SK-N-SH (cell line): ENCODE measurements at regions not wholly inside any gene's neighbourhood (a gene's known extent, or its start where the extent isn't known, plus 50 kb on each side); places are given as distances from the start of the nearest gene placed in this dataset.

ENCODE experiments used
- CTCF ChIA-PET: fragments of 300-600, 350-600 bp; formaldehyde crosslinking; extraction: SDS; loops from one replicate; lab custom pipeline; 2021; lab: Yijun Ruan, JAX
- POLR2A ChIA-PET: fragments of 350-600 bp; sonication (Branson Sonifier 250); formaldehyde crosslinking; extraction: SDS; loops from one replicate; lab custom pipeline; 2020; ENCODE audit warnings: antibody characterized with exemption, inconsistent platforms; lab: Yijun Ruan, JAX
- DNase-seq: peaks from one replicate; pipeline ENCODE4 v3.0.0; 2012
- H2AFZ ChIP-seq: fragments of 200-600 bp; sonication (generic); 2 replicates; pipeline ENCODE4 v1.8.1; 2016; ENCODE audit warnings: antibody characterized with exemption, mild to moderate bottlenecking, low read depth
- H3F3A ChIP-seq: fragments of 200-600 bp; sonication (generic); replicated peaks from 2 replicates; pipeline ENCODE3; 2016; ENCODE audit warnings: antibody characterized with exemption, mild to moderate bottlenecking; ENCODE audit not compliant: insufficient read depth
- H3K27ac ChIP-seq, 2 experiments: fragments of 200-500 bp in 1 of 2; fragments of 200-600 bp in 1 of 2; sonication (Bioruptor generic) in 1 of 2; sonication (generic), shearing (Covaris generic) in 1 of 2; 2 replicates each; pipeline versions ENCODE4 v1.5.1 to v1.6.1; 2014 to 2016; ENCODE audit warnings: low read depth in 2 of 2, inconsistent platforms in 1 of 2, low read length in 1 of 2, mild to moderate bottlenecking in 1 of 2, mixed read lengths in 1 of 2
- H3K27me3 ChIP-seq: fragments of 200-600 bp; sonication (generic), shearing (Covaris generic); 2 replicates; pipeline ENCODE4 v1.6.1; 2016; ENCODE audit warnings: mixed run types; ENCODE audit not compliant: insufficient read depth
- H3K36me3 ChIP-seq, 2 experiments: fragments of 200-500 bp in 1 of 2; fragments of 200-600 bp in 1 of 2; sonication (Bioruptor generic) in 1 of 2; sonication (generic) in 1 of 2; replicated peaks in 1 of 2; 2 replicates each; pipeline versions ENCODE3 to v1.5.1; 2014 to 2016; ENCODE audit warnings: low read length in 1 of 2, mild to moderate bottlenecking in 1 of 2; ENCODE audit not compliant: insufficient read depth in 2 of 2, control insufficient read depth in 1 of 2
- H3K4me1 ChIP-seq, 2 experiments: fragments of 200-500 bp in 1 of 2; fragments of 200-600 bp in 1 of 2; sonication (Bioruptor generic) in 1 of 2; sonication (generic), shearing (Covaris generic) in 1 of 2; 2 replicates each; pipeline versions ENCODE4 v1.5.1 to v1.6.1; 2014 to 2016; ENCODE audit warnings: low read depth in 1 of 2, low read length in 1 of 2, mixed run types in 1 of 2; ENCODE audit not compliant: insufficient read depth in 2 of 2, control insufficient read depth in 1 of 2
- H3K4me2 ChIP-seq: fragments of 200-600 bp; sonication (generic), shearing (Covaris generic); 2 replicates; pipeline ENCODE4 v1.6.1; 2017; ENCODE audit warnings: mixed run types
- H3K4me3 ChIP-seq, 2 experiments: fragments of 200-500 bp in 1 of 2; fragments of 200-600 bp in 1 of 2; sonication (Bioruptor generic) in 1 of 2; sonication (generic), shearing (Covaris generic) in 1 of 2; 2 replicates each; pipeline versions ENCODE4 v1.5.1 to v1.8.1; 2014 to 2016; ENCODE audit warnings: low read depth in 2 of 2, inconsistent platforms in 1 of 2, low read length in 1 of 2, mild to moderate bottlenecking in 1 of 2, mixed read lengths in 1 of 2, moderate library complexity in 1 of 2
- H3K79me2 ChIP-seq: fragments of 200-600 bp; sonication (generic); 2 replicates; pipeline ENCODE4 v1.8.1; 2017; ENCODE audit warnings: mild to moderate bottlenecking; ENCODE audit not compliant: insufficient read depth
- H3K9ac ChIP-seq: fragments of 200-600 bp; sonication (generic); 2 replicates; pipeline ENCODE4 v1.6.1; 2017; ENCODE audit warnings: mixed run types
- H3K9me2 ChIP-seq: fragments of 200-600 bp; sonication (generic); 2 replicates; pipeline ENCODE4 v1.6.1; 2017; ENCODE audit warnings: mixed run types
- H3K9me3 ChIP-seq: fragments of 200-600 bp; sonication (generic); 2 replicates; pipeline ENCODE4 v1.6.1; 2017; ENCODE audit warnings: mixed run types, mild to moderate bottlenecking, moderate library complexity
- H4K20me1 ChIP-seq: fragments of 200-600 bp; sonication (generic); 2 replicates; pipeline ENCODE4 v1.6.1; 2017; ENCODE audit warnings: mild to moderate bottlenecking, mixed run types; ENCODE audit not compliant: insufficient read depth
- CHD2 ChIP-seq: fragments of 150-350 bp; IDR thresholded peaks from 2 replicates; pipeline ENCODE4 v1.6.1; 2018; ENCODE audit warnings: low read length; ENCODE audit not compliant: partially characterized antibody
- ELF1 ChIP-seq: IDR thresholded peaks from 2 replicates; pipeline ENCODE4 v1.4.0; 2012
- EP300 ChIP-seq, 2 experiments: IDR thresholded peaks; 2 replicates each; pipeline versions ENCODE4 v1.4.0 to v1.6.1; 2012; ENCODE audit warnings: borderline replicate concordance in 1 of 2, low read depth in 1 of 2, low read length in 1 of 2
- EZH2phosphoT487 ChIP-seq: fragments of 200-600 bp; sonication (generic); IDR thresholded peaks from 2 replicates; pipeline ENCODE4 v1.6.1; 2017; ENCODE audit warnings: low read depth, mixed run types, mild to moderate bottlenecking, antibody characterized with exemption, moderate library complexity, borderline replicate concordance
- FOXM1 ChIP-seq: IDR thresholded peaks from 2 replicates; pipeline ENCODE4 v1.4.0; 2012; ENCODE audit warnings: low read depth, mild to moderate bottlenecking
- IRF3 ChIP-seq: fragments of 150-350 bp; IDR thresholded peaks from 2 replicates; pipeline ENCODE4 v1.6.1; 2016; ENCODE audit warnings: mild to moderate bottlenecking, low read depth, low read length
- JUND ChIP-seq: IDR thresholded peaks from 2 replicates; pipeline ENCODE4 v1.4.0; 2012
- MEF2A ChIP-seq: IDR thresholded peaks from 2 replicates; pipeline ENCODE4 v1.4.0; 2012; ENCODE audit warnings: low read depth, borderline replicate concordance
- NFIC ChIP-seq: IDR thresholded peaks from 2 replicates; pipeline ENCODE4 v1.4.0; 2012; ENCODE audit warnings: borderline replicate concordance
- NRF1 ChIP-seq: IDR thresholded peaks from 2 replicates; pipeline ENCODE4 v1.6.1; 2012; ENCODE audit warnings: low read depth, mild to moderate bottlenecking, low read length
- RAD21 ChIP-seq: IDR thresholded peaks from 2 replicates; pipeline ENCODE4 v1.6.1; 2012; ENCODE audit warnings: mild to moderate bottlenecking, low read length
- RCOR1 ChIP-seq: fragments of 150-350 bp; IDR thresholded peaks from 2 replicates; pipeline ENCODE4 v1.6.1; 2017; ENCODE audit warnings: antibody characterized with exemption, low read length
- SMC3 ChIP-seq: IDR thresholded peaks from 2 replicates; pipeline ENCODE4 v1.6.1; 2012; ENCODE audit warnings: low read depth, low read length, improper control_type of control experiment
- TAF1 ChIP-seq: IDR thresholded peaks from 2 replicates; pipeline ENCODE4 v1.6.1; 2012; ENCODE audit warnings: low read depth, mild to moderate bottlenecking, low read length, moderate library complexity, borderline replicate concordance
- TEAD4 ChIP-seq: IDR thresholded peaks from 2 replicates; pipeline ENCODE4 v1.4.0; 2012; ENCODE audit warnings: mild to moderate bottlenecking, borderline replicate concordance; ENCODE audit not compliant: insufficient read depth
- USF1 ChIP-seq: IDR thresholded peaks from 2 replicates; pipeline ENCODE4 v1.4.0; 2012; ENCODE audit warnings: low read depth, borderline replicate concordance
- USF2 ChIP-seq: fragments of 150-350 bp; IDR thresholded peaks from 2 replicates; pipeline ENCODE4 v1.6.1; 2017; ENCODE audit warnings: antibody characterized with exemption, low read length, low read depth, borderline replicate concordance
- YY1 ChIP-seq: IDR thresholded peaks from 2 replicates; pipeline ENCODE4 v1.4.0; 2012; ENCODE audit warnings: low read depth, mild to moderate bottlenecking
- WGBS: methylation state at CpG from one replicate; pipeline ENCODE4 v1.1.6; 2017; ENCODE audit warnings: low lambda C conversion rate; 5-methylcytosine and 5-hydroxymethylcytosine counted together
- TF ChIP-seq, protein P1 (sequence below): IDR thresholded peaks from 2 replicates; pipeline ENCODE4 v1.4.0; 2012; ENCODE audit warnings: low read depth
- TF ChIP-seq, protein P2 (sequence below): IDR thresholded peaks from 2 replicates; pipeline ENCODE4; 2012
- TF ChIP-seq, protein P3 (sequence below): fragments of 200-600 bp; sonication (generic); IDR thresholded peaks from 2 replicates; pipeline ENCODE4 v1.6.1; 2017; ENCODE audit warnings: antibody characterized with exemption, mild to moderate bottlenecking, moderate library complexity

- H3K4me2 ChIP-seq, result no peak overlapping the region
- no peak overlapping the region for H2AFZ ChIP-seq
- H3K9me3 ChIP-seq, result no peaks in the 10 kb centered on the region
- H3K27me3 ChIP-seq, result no peaks in the 10 kb centered on the region
- peaks cover 48% of the 10 kb centered on the region for H3K79me2 ChIP-seq
- no peaks in the 10 kb centered on the region for H3K36me3 ChIP-seq
- no peak overlapping the region for H3K27ac ChIP-seq
- WGBS, result 94% methylated on average over 3 of the region's 3 CpGs
- TF ChIP-seq, protein P1, sequence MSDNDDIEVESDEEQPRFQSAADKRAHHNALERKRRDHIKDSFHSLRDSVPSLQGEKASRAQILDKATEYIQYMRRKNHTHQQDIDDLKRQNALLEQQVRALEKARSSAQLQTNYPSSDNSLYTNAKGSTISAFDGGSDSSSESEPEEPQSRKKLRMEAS, result no peak
- TF ChIP-seq NRF1 (no peak), TAF1 (no peak)
- peaks cover 6% of the 10 kb centered on the region for H3F3A ChIP-seq
- ChIA-PET POLR2A (no interaction called here), CTCF (interaction anchor here (1.2 to 5.2 kb wide), 2 partner anchors 46 to 103 kb away, joined by 5 to 135 read pairs; no protein-coding TSS in a partner anchor)
- H3K4me1 ChIP-seq, result no peaks in the 10 kb centered on the region
- H3K9me2 ChIP-seq, result no peaks in the 10 kb centered on the region
- no peak overlapping the region for H3K9ac ChIP-seq
- no peak for DNase-seq
- peaks cover 23% of the 10 kb centered on the region for H4K20me1 ChIP-seq
- H3K4me3 ChIP-seq, result no peak overlapping the region
Measured at GRCh38 chr9:36451949-36452348, 51.9 kb upstream of the RNF38 start.

- no peak overlapping the region for H2AFZ ChIP-seq
- H3K9me3 ChIP-seq, result no peaks in the 10 kb centered on the region
- no peaks in the 10 kb centered on the region for H3K9me2 ChIP-seq
- H3K4me3 ChIP-seq, result no peak overlapping the region
- DNase-seq, result peak; percentile 53
- peaks cover 36% of the 10 kb centered on the region for H3K79me2 ChIP-seq
- no peaks in the 10 kb centered on the region for H3K4me1 ChIP-seq
- no peak overlapping the region for H3K27ac ChIP-seq
- POLR2A ChIA-PET, result interaction anchor here (0.6 kb wide), 1 partner anchor 43 kb away, joined by 3 read pairs; no protein-coding TSS in a partner anchor
- peaks cover 6% of the 10 kb centered on the region for H3F3A ChIP-seq
- CTCF ChIA-PET, result interaction anchor here (0.6 to 5.2 kb wide), 40 partner anchors 9 to 963 kb away, joined by 3 to 135 read pairs (median 4); partner anchors contain the start of gene RNF38
- H3K36me3 ChIP-seq, result no peaks in the 10 kb centered on the region
- H4K20me1 ChIP-seq, result peaks cover 23% of the 10 kb centered on the region
- WGBS, result 73% methylated on average over 3 of the region's 3 CpGs
- no peak overlapping the region for H3K9ac ChIP-seq
- H3K27me3 ChIP-seq, result no peaks in the 10 kb centered on the region
- H3K4me2 ChIP-seq, result no peak overlapping the region
- TF ChIP-seq, protein P1, result no peak
- TF ChIP-seq ELF1 (no peak), CHD2 (no peak), EZH2phosphoT487 (no peak), SMC3 (peak; percentile 74), FOXM1 (no peak), USF1 (no peak), EP300 (IDR thresholded peaks at IDR 0.05; ENCODE audit: borderline replicate concordance in 1 of 2, low read depth in 1 of 2, low read length in 1 of 2) (no peak), NFIC (no peak), TEAD4 (no peak), USF2 (no peak), RCOR1 (no peak), IRF3 (no peak), MEF2A (no peak), YY1 (peak; percentile 32; the same call in 1 of the 2 replicates), TAF1 (no peak), RAD21 (peak; percentile 83), JUND (no peak)
- TF ChIP-seq, protein P2, sequence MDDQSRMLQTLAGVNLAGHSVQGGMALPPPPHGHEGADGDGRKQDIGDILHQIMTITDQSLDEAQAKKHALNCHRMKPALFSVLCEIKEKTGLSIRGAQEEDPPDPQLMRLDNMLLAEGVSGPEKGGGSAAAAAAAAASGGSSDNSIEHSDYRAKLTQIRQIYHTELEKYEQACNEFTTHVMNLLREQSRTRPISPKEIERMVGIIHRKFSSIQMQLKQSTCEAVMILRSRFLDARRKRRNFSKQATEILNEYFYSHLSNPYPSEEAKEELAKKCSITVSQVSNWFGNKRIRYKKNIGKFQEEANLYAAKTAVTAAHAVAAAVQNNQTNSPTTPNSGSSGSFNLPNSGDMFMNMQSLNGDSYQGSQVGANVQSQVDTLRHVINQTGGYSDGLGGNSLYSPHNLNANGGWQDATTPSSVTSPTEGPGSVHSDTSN, result no peak
- TF ChIP-seq, protein P3, sequence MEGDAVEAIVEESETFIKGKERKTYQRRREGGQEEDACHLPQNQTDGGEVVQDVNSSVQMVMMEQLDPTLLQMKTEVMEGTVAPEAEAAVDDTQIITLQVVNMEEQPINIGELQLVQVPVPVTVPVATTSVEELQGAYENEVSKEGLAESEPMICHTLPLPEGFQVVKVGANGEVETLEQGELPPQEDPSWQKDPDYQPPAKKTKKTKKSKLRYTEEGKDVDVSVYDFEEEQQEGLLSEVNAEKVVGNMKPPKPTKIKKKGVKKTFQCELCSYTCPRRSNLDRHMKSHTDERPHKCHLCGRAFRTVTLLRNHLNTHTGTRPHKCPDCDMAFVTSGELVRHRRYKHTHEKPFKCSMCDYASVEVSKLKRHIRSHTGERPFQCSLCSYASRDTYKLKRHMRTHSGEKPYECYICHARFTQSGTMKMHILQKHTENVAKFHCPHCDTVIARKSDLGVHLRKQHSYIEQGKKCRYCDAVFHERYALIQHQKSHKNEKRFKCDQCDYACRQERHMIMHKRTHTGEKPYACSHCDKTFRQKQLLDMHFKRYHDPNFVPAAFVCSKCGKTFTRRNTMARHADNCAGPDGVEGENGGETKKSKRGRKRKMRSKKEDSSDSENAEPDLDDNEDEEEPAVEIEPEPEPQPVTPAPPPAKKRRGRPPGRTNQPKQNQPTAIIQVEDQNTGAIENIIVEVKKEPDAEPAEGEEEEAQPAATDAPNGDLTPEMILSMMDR, result peak; percentile 90
Measured at GRCh38 chr9:36450110-36450732, 50.2 kb upstream of the RNF38 start.
